OCI-LY1 (cell line): ENCODE measurements at regions not wholly inside any gene's neighbourhood (a gene's known extent, or its start where the extent isn't known, plus 50 kb on each side); places are given as distances from the start of the nearest gene placed in this dataset.

ENCODE experiments used
- H2AFZ ChIP-seq: fragments of 200-600 bp; sonication (generic), shearing (Covaris generic); 2 replicates; pipeline ENCODE4 v1.6.0; 2014; ENCODE audit warnings: antibody characterized with exemption, mild to moderate bottlenecking, low read length
- H3F3A ChIP-seq: fragments of 200-600 bp; sonication (generic), shearing (Covaris generic); 2 replicates; pipeline ENCODE4 v1.6.0; 2014; ENCODE audit warnings: mild to moderate bottlenecking, antibody characterized with exemption, low read length, moderate library complexity; ENCODE audit not compliant: insufficient read depth
- H3K27ac ChIP-seq: fragments of 200-600 bp; sonication (generic); 2 replicates; pipeline ENCODE4 v1.5.1; 2014; ENCODE audit warnings: low read length, mixed run types, mild to moderate bottlenecking, low read depth; ENCODE audit not compliant: poor library complexity, severe bottlenecking
- H3K27me3 ChIP-seq: fragments of 200-600 bp; sonication (generic); 2 replicates; pipeline ENCODE4 v1.6.0; 2014; ENCODE audit warnings: antibody characterized with exemption, mild to moderate bottlenecking, low read length, moderate library complexity; ENCODE audit not compliant: insufficient read depth
- H3K36me3 ChIP-seq: fragments of 200-600 bp; sonication (generic); 2 replicates; pipeline ENCODE4 v1.6.1; 2014; ENCODE audit warnings: mild to moderate bottlenecking, antibody characterized with exemption, low read length, moderate library complexity, mixed read lengths; ENCODE audit not compliant: insufficient read depth
- H3K4me1 ChIP-seq: fragments of 200-600 bp; sonication (generic); 2 replicates; pipeline ENCODE4 v1.5.1; 2014; ENCODE audit warnings: mild to moderate bottlenecking, low read length, moderate library complexity; ENCODE audit not compliant: insufficient read depth, severe bottlenecking
- H3K4me2 ChIP-seq: fragments of 200-600 bp; sonication (generic), shearing (Covaris generic); 2 replicates; pipeline ENCODE4 v1.6.1; 2014; ENCODE audit warnings: low read length
- H3K4me3 ChIP-seq: fragments of 200-600 bp; sonication (generic); 2 replicates; pipeline ENCODE4 v1.5.1; 2014; ENCODE audit warnings: low read length, low read depth, mild to moderate bottlenecking, mixed read lengths; ENCODE audit not compliant: poor library complexity, severe bottlenecking
- H3K79me2 ChIP-seq: fragments of 200-600 bp; shearing (Covaris generic); 2 replicates; pipeline ENCODE4 v1.6.1; 2016; ENCODE audit warnings: mixed run types, low read length, mixed read lengths; ENCODE audit not compliant: insufficient read depth
- H3K9ac ChIP-seq: fragments of 200-600 bp; sonication (generic), shearing (Covaris generic); 2 replicates; pipeline ENCODE4 v1.6.1; 2014; ENCODE audit warnings: mild to moderate bottlenecking, low read length, mixed read lengths
- H3K9me2 ChIP-seq: fragments of 200-600 bp; sonication (generic), shearing (Covaris generic); 2 replicates; pipeline ENCODE4 v1.6.1; 2014; ENCODE audit warnings: low read depth, mild to moderate bottlenecking, low read length, mixed read lengths
- H3K9me3 ChIP-seq: fragments of 200-600 bp; shearing (Covaris generic); 2 replicates; pipeline ENCODE4 v1.6.1; 2014; ENCODE audit warnings: low read length, mixed read lengths
- H4K20me1 ChIP-seq: fragments of 200-600 bp; sonication (generic), shearing (Covaris generic); 2 replicates; pipeline ENCODE4 v1.6.0; 2016; ENCODE audit warnings: mild to moderate bottlenecking, low read length; ENCODE audit not compliant: insufficient read depth
- EZH2 ChIP-seq: fragments of 200-600 bp; sonication (generic), shearing (Covaris generic); IDR thresholded peaks from 2 replicates; pipeline ENCODE4 v1.8.0; 2017; ENCODE audit warnings: borderline replicate concordance, mixed run types, mild to moderate bottlenecking, antibody characterized with exemption, low read length, moderate library complexity, mixed read lengths
- TF ChIP-seq, protein P1 (sequence below): fragments of 200-600 bp; sonication (generic), shearing (Covaris generic); IDR thresholded peaks from 2 replicates; pipeline ENCODE4 v1.5.1; 2017; ENCODE audit warnings: mild to moderate bottlenecking, antibody characterized with exemption, low read length, moderate library complexity, mixed read lengths

DNA sequence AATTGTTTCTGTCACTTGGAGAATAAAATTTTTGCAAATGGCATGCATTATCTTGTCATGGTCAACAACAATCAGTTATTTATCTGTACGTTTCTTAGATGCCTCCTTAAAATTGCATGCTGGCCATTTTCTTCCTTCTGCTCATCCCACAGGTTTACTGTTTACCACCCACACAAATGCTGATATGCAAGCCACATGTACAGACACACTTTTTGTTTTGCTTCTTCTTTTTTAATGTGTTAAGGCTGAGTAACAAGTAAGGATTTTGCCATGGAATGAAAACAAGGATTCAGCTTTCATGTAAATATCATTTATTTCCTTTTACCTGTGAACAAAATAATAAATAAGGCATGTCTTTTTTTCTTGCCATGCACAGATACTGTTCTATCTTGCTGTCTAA lies 1077.1 kb upstream of the ZEB2 start:
- Histone ChIP-seq H4K20me1 (no peaks in the 10 kb centered on the region), H3K4me1 (peaks cover 51% of the 10 kb centered on the region), H3K27ac (no peak overlapping the region), H3K9me2 (no peaks in the 10 kb centered on the region), H3K4me3 (no peak overlapping the region), H3F3A (no peaks in the 10 kb centered on the region), H3K27me3 (no peaks in the 10 kb centered on the region), H2AFZ (peak overlapping the region; percentile 35; the same call in 1 of the 2 replicates), H3K9ac (no peak overlapping the region), H3K79me2 (no peaks in the 10 kb centered on the region), H3K36me3 (no peaks in the 10 kb centered on the region), H3K4me2 (no peak overlapping the region), H3K9me3 (no peaks in the 10 kb centered on the region)
- TF ChIP-seq, protein P1, sequence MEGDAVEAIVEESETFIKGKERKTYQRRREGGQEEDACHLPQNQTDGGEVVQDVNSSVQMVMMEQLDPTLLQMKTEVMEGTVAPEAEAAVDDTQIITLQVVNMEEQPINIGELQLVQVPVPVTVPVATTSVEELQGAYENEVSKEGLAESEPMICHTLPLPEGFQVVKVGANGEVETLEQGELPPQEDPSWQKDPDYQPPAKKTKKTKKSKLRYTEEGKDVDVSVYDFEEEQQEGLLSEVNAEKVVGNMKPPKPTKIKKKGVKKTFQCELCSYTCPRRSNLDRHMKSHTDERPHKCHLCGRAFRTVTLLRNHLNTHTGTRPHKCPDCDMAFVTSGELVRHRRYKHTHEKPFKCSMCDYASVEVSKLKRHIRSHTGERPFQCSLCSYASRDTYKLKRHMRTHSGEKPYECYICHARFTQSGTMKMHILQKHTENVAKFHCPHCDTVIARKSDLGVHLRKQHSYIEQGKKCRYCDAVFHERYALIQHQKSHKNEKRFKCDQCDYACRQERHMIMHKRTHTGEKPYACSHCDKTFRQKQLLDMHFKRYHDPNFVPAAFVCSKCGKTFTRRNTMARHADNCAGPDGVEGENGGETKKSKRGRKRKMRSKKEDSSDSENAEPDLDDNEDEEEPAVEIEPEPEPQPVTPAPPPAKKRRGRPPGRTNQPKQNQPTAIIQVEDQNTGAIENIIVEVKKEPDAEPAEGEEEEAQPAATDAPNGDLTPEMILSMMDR: no peak
- no peak for TF ChIP-seq EZH2

DNA sequence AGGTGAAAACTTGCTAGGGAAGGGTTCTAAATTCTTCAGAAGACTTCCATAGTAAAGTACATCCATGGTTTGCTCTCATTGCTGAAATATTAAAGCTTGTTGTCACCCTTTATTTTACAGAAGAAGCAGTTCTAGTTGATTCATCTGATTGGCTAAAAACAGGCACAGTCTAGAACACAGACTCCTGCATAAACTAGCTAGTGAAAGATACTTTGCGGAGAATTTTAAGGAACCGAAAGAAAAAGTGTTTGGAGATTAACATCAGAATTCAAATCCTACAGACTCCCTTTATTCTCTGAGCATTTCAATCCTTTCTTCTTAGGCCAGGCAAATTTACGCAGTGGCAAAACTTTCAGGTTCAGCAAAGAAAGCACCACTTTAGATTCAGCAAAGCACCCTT lies 1076.5 kb upstream of the ZEB2 start:
- Histone ChIP-seq H3K9ac (peak overlapping the region; percentile 1; the same call in 1 of the 2 replicates), H3K9me2 (no peaks in the 10 kb centered on the region), H3K27ac (peak overlapping the region; percentile 12), H3K4me2 (peak overlapping the region; percentile 15), H3K4me1 (peaks cover 57% of the 10 kb centered on the region), H3F3A (no peaks in the 10 kb centered on the region), H3K27me3 (no peaks in the 10 kb centered on the region), H3K4me3 (no peak overlapping the region), H4K20me1 (no peaks in the 10 kb centered on the region), H3K9me3 (no peaks in the 10 kb centered on the region), H3K79me2 (no peaks in the 10 kb centered on the region), H3K36me3 (no peaks in the 10 kb centered on the region), H2AFZ (peak overlapping the region; percentile 4)
- TF ChIP-seq, protein P1: no peak
- TF ChIP-seq EZH2: no peak

GRCh38 chr2:145595296-145595695 lies 1075.4 kb upstream of the ZEB2 start:
- 0 out of 2 replicates have a peak overlapping the region, but pooled peaks have one; percentile 43 for H2AFZ ChIP-seq
- no peaks in the 10 kb centered on the region for H3K9me3 ChIP-seq
- no peak overlapping the region for H3K4me3 ChIP-seq
- no peaks in the 10 kb centered on the region for H3F3A ChIP-seq
- H3K27me3 ChIP-seq: no peaks in the 10 kb centered on the region
- no peaks in the 10 kb centered on the region for H3K9me2 ChIP-seq
- peak overlapping the region; percentile 62 for H3K27ac ChIP-seq
- no peak for TF ChIP-seq EZH2
- TF ChIP-seq, protein P1: no peak
- no peaks in the 10 kb centered on the region for H3K79me2 ChIP-seq
- H3K9ac ChIP-seq: no peak overlapping the region
- H4K20me1 ChIP-seq: no peaks in the 10 kb centered on the region
- no peaks in the 10 kb centered on the region for H3K36me3 ChIP-seq
- H3K4me1 ChIP-seq: peaks cover 61% of the 10 kb centered on the region
- no peak overlapping the region for H3K4me2 ChIP-seq
